B cell (primary cell): ENCODE measurements at regions not wholly inside any gene's neighbourhood (a gene's known extent, or its start where the extent isn't known, plus 50 kb on each side); places are given as distances from the start of the nearest gene placed in this dataset.

Experiments
- ATAC-seq: fragments of 200-7000 bp; cut with Tn5 transposase; one replicate; pipeline ENCODE4 v1.10.0; 2021; ENCODE audit warnings: low read depth, mild to moderate bottlenecking, moderate number of reproducible peaks, moderate library complexity
- CTCF ChIA-PET: fragments of 350-600 bp; sonication (Branson Sonifier 250); formaldehyde crosslinking; loops from one replicate; lab custom pipeline; 2021; ENCODE audit warnings: antibody characterized with exemption, inconsistent platforms; lab: Charles Lee
- POLR2A ChIA-PET: fragments of 350-600 bp; sonication (Branson Sonifier 250); formaldehyde crosslinking; loops from one replicate; lab custom pipeline; 2021; ENCODE audit warnings: antibody characterized with exemption; lab: Charles Lee
- DNase-seq: peaks from one replicate; pipeline ENCODE4 v3.0.0; 2013
- H2AFZ ChIP-seq: 2 replicates; pipeline ENCODE4 v1.6.1; 2012; ENCODE audit warnings: mild to moderate bottlenecking, low read depth, low read length; ENCODE audit not compliant: insufficient read depth, poor library complexity, severe bottlenecking
- H3K27ac ChIP-seq, 2 donors: 1 replicate in 1 of 2; 2 replicates in 1 of 2; pipeline ENCODE4 v1.5.1; 2012 to 2013; ENCODE audit warnings: low read length in 2 of 2, mild to moderate bottlenecking in 2 of 2, moderate library complexity in 1 of 2
- H3K27me3 ChIP-seq, 4 experiments: fragments of 200-600 bp in 1 of 4; sonication (generic) in 1 of 4; replicated peaks in 1 of 4; 1 replicate in 2 of 4; 2 replicates in 2 of 4; pipeline versions ENCODE4 v1.6.1 to v1.7.0; 2013 to 2016; ENCODE audit warnings: low read length in 3 of 4, mild to moderate bottlenecking in 2 of 4, mixed read lengths in 1 of 4, moderate library complexity in 1 of 4; ENCODE audit not compliant: insufficient read depth in 4 of 4, control insufficient read depth in 3 of 4; ENCODE audit errors: control extremely low read depth in 1 of 4
- H3K36me3 ChIP-seq, 2 experiments: replicated peaks in 1 of 2; 1 replicate in 1 of 2; 2 replicates in 1 of 2; pipeline versions ENCODE4 v1.6.1 to v1.7.1; 2013; ENCODE audit warnings: low read length in 1 of 2; ENCODE audit not compliant: insufficient read depth in 2 of 2, control insufficient read depth in 1 of 2; ENCODE audit errors: control extremely low read depth in 1 of 2, extremely low read depth in 1 of 2
- H3K4me1 ChIP-seq, 2 donors: fragments of 200-600 bp in 1 of 2; sonication (generic) in 1 of 2; 1 replicate in 1 of 2; 2 replicates in 1 of 2; pipeline versions ENCODE4 v1.5.1 to v1.6.1; 2013 to 2017; ENCODE audit warnings: low read length in 2 of 2; ENCODE audit not compliant: control insufficient read depth in 2 of 2, insufficient read depth in 2 of 2
- H3K4me2 ChIP-seq: replicated peaks from 2 replicates; pipeline ENCODE3; 2012; ENCODE audit warnings: mild to moderate bottlenecking, low read depth, low read length; ENCODE audit not compliant: poor library complexity, severe bottlenecking
- H3K4me3 ChIP-seq, 5 experiments: fragments of 200-600 bp in 1 of 5; sonication (generic) in 1 of 5; 1 replicate in 3 of 5; 2 replicates in 2 of 5; pipeline versions ENCODE4 v1.5.1 to v1.7.0; 2011 to 2016; ENCODE audit warnings: low read length in 4 of 5, mild to moderate bottlenecking in 4 of 5, low read depth in 2 of 5, control low read depth in 1 of 5, moderate library complexity in 1 of 5; ENCODE audit not compliant: insufficient read depth in 1 of 5; ENCODE audit errors: control extremely low read depth in 1 of 5, extremely low read depth in 1 of 5
- H3K79me2 ChIP-seq: fragments of 200-600 bp; sonication (generic); one replicate; pipeline ENCODE4 v1.6.0; 2016; ENCODE audit warnings: low read length; ENCODE audit not compliant: control insufficient read depth, insufficient read depth
- H3K9ac ChIP-seq: fragments of 200-600 bp; sonication (generic); 2 replicates; pipeline ENCODE4 v1.6.1; 2017; ENCODE audit warnings: mild to moderate bottlenecking, low read length, moderate library complexity
- H3K9me3 ChIP-seq, 3 donors: one replicate each; pipeline versions ENCODE4 v1.6.1 to v1.7.1; 2013; ENCODE audit warnings: low read length in 2 of 3; ENCODE audit not compliant: control insufficient read depth in 2 of 3, insufficient read depth in 1 of 3; ENCODE audit errors: control extremely low read depth in 1 of 3
- H4K20me1 ChIP-seq: 2 replicates; pipeline ENCODE4 v1.6.0; 2012; ENCODE audit warnings: mild to moderate bottlenecking, low read length; ENCODE audit not compliant: insufficient read depth, control insufficient read depth, poor library complexity, severe bottlenecking
- H3K27ac Mint-ChIP-seq: one replicate; pipeline ENCODE4 v1.8.0; 2021; ENCODE audit warnings: mixed read lengths
- H3K27me3 Mint-ChIP-seq: one replicate; pipeline ENCODE4 v1.8.0; 2021; ENCODE audit warnings: mixed read lengths
- H3K4me1 Mint-ChIP-seq: one replicate; pipeline ENCODE4 v1.8.0; 2021; ENCODE audit warnings: mixed read lengths
- H3K4me3 Mint-ChIP-seq: one replicate; pipeline ENCODE4 v1.8.0; 2021; ENCODE audit warnings: mixed read lengths
- H3K9me3 Mint-ChIP-seq: one replicate; pipeline ENCODE4 v1.8.0; 2022; ENCODE audit warnings: mixed read lengths; ENCODE audit not compliant: insufficient read depth
- EZH2 ChIP-seq: IDR thresholded peaks from 2 replicates; pipeline ENCODE4 v1.6.1; 2012; ENCODE audit warnings: borderline replicate concordance, low read depth, mild to moderate bottlenecking, moderate library complexity, low read length; ENCODE audit not compliant: insufficient read depth, poor library complexity, severe bottlenecking
- WGBS: methylation state at CpG from one replicate; pipeline ENCODE4 v1.1.5; 2013; ENCODE audit warnings: missing lambda C conversion rate; ENCODE audit not compliant: insufficient coverage; 5-methylcytosine and 5-hydroxymethylcytosine counted together
- intact Hi-C: fragments of 100-400 bp; cut with micrococcal nuclease; formaldehyde crosslinking; loops from one replicate; pipeline ENCODE4 v1.10.0; 2022
- TF ChIP-seq, protein P1 (sequence below): fragments of 200-600 bp; IDR thresholded peaks from one replicate; pipeline ENCODE4 v1.8.0; 2022; ENCODE audit warnings: antibody characterized with exemption, mild to moderate bottlenecking

DNA sequence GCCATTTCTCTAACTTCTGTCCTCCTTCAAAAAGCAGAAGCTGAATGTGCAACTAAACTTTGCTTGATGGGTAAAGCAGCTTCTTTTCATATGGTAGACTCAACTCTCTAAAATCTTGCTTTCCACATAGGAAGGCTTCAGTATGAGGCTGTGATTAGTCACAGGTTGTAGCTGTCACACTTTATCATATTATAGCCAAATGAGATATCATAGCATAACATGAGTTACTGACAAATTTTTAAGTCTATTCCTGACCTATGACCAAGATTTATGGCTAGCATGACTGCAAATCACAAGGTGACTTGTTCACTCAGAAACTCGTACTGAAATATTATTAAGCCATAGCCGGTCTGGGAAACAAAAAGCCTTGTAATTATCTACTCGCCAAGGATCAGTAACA is 998.6 kb downstream of the RPA4 start:
- H3K4me2 ChIP-seq, result no peak overlapping the region
- ATAC-seq, result no peak
- H3K27ac ChIP-seq, result no peak overlapping the region
- H3K4me3 ChIP-seq, result no peak overlapping the region
- no peaks in the 10 kb centered on the region for H3K9me3 ChIP-seq
- no peak overlapping the region for H2AFZ ChIP-seq
- H3K4me1 ChIP-seq, result no peaks in the 10 kb centered on the region
- intact Hi-C loops, result no loop called here
- no peaks in the 10 kb centered on the region for H3K4me1 Mint-ChIP-seq
- no peaks in the 10 kb centered on the region for H3K27me3 Mint-ChIP-seq
- TF ChIP-seq EZH2, result no peak
- TF ChIP-seq, protein P1, sequence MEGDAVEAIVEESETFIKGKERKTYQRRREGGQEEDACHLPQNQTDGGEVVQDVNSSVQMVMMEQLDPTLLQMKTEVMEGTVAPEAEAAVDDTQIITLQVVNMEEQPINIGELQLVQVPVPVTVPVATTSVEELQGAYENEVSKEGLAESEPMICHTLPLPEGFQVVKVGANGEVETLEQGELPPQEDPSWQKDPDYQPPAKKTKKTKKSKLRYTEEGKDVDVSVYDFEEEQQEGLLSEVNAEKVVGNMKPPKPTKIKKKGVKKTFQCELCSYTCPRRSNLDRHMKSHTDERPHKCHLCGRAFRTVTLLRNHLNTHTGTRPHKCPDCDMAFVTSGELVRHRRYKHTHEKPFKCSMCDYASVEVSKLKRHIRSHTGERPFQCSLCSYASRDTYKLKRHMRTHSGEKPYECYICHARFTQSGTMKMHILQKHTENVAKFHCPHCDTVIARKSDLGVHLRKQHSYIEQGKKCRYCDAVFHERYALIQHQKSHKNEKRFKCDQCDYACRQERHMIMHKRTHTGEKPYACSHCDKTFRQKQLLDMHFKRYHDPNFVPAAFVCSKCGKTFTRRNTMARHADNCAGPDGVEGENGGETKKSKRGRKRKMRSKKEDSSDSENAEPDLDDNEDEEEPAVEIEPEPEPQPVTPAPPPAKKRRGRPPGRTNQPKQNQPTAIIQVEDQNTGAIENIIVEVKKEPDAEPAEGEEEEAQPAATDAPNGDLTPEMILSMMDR, result no peak
- no CpG with 5 or more reads among the region's 3 CpGs for WGBS
- H3K9ac ChIP-seq, result no peak overlapping the region
- no peaks in the 10 kb centered on the region for H3K36me3 ChIP-seq
- POLR2A ChIA-PET, result no interaction called here
- no peaks in the 10 kb centered on the region for H3K9me3 Mint-ChIP-seq
- H3K27me3 ChIP-seq, result no peaks in the 10 kb centered on the region
- CTCF ChIA-PET, result no interaction called here
- no peak overlapping the region for H3K27ac Mint-ChIP-seq
- no peaks in the 10 kb centered on the region for H3K79me2 ChIP-seq
- no peak overlapping the region for H3K4me3 Mint-ChIP-seq
- no peak for DNase-seq
- no peaks in the 10 kb centered on the region for H4K20me1 ChIP-seq

DNA sequence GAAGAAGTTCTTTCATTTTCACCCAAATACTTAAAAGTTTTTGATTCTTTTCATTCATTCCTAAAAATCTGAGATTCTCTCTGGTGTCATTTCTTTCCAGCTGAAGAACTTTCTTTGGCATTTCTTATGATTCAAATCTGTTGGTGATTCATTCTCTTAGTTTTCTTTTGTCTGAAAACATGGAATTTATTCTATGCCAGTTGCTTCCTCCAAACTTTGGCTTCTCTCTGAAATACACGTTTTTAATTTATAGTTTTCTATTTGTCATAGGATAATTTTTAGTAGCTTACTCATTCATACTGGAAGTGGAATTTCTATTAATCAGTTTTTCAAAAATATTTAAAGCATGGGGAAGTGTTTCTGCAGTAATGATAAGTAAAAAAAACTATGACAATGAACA is 1012.0 kb downstream of the RPA4 start:
- no peaks in the 10 kb centered on the region for H3K4me1 ChIP-seq
- H3K79me2 ChIP-seq, result no peaks in the 10 kb centered on the region
- Mint-ChIP-seq H3K9me3 (no peaks in the 10 kb centered on the region), H3K4me3 (no peak overlapping the region), H3K4me1 (no peaks in the 10 kb centered on the region), H3K27me3 (no peaks in the 10 kb centered on the region), H3K27ac (no peak overlapping the region)
- ATAC-seq (no peak), DNase-seq (no peak)
- H3K9me3 ChIP-seq, result no peaks in the 10 kb centered on the region
- H2AFZ ChIP-seq, result no peak overlapping the region
- no peaks in the 10 kb centered on the region for H3K36me3 ChIP-seq
- no peak overlapping the region for H3K27ac ChIP-seq
- POLR2A ChIA-PET, result no interaction called here
- no peak for TF ChIP-seq EZH2
- TF ChIP-seq, protein P1, result no peak
- intact Hi-C loops, result no loop called here
- H3K9ac ChIP-seq, result no peak overlapping the region
- WGBS, result no CpG with 5 or more reads among the region's 1 CpG
- H3K4me2 ChIP-seq, result no peak overlapping the region
- no peaks in the 10 kb centered on the region for H4K20me1 ChIP-seq
- H3K27me3 ChIP-seq, result no peaks in the 10 kb centered on the region
- H3K4me3 ChIP-seq, result no peak overlapping the region
- CTCF ChIA-PET, result no interaction called here
